ENCODE measurements at regions not wholly inside any gene's neighbourhood (a gene's known extent, or its start where the extent isn't known, plus 50 kb on each side); places are given as distances from the start of the nearest gene placed in this dataset.

GRCh38 chr6:155520078-155520477 lies 64.4 kb upstream of the NOX3 start:
- no peak for ATAC-seq
- Histone ChIP-seq H3K36me3 (ENCODE audit: insufficient read depth) (no peaks in the 10 kb centered on the region), H3K4me3 (no peak overlapping the region), H3K27me3 (ENCODE audit: insufficient read depth) (no peaks in the 10 kb centered on the region), H4K20me1 (replicated peaks; ENCODE audit: insufficient read depth) (no peaks in the 10 kb centered on the region), H3K9me2 (ENCODE audit: insufficient read depth) (peaks cover 14% of the 10 kb centered on the region; the same call in 1 of the 2 replicates), H3K27ac (ENCODE audit: low read depth) (no peak overlapping the region), H3F3A (replicated peaks; ENCODE audit: low read depth) (no peaks in the 10 kb centered on the region), H2AFZ (no peak overlapping the region; the same call in 1 of the 2 replicates), H3K4me2 (no peak overlapping the region), H3K79me2 (replicated peaks; ENCODE audit: insufficient read depth) (no peaks in the 10 kb centered on the region), H3K4me1 (ENCODE audit: insufficient read depth) (no peaks in the 10 kb centered on the region)
- DNase-seq (ENCODE audit: low spot score): no peak
- Mint-ChIP-seq H3K4me1 (peaks cover 9% of the 10 kb centered on the region), H3K4me3 (no peak overlapping the region), H3K36me3 (ENCODE audit: low read depth) (no peaks in the 10 kb centered on the region; the same call in 2 of the 3 replicates), H3K27ac (no peak overlapping the region), H3K27me3 (ENCODE audit: insufficient read depth, low read depth, poor library complexity) (no peaks in the 10 kb centered on the region), H3K9me3 (no peaks in the 10 kb centered on the region; the same call in 2 of the 3 replicates)
- TF ChIP-seq EZH2phosphoT487 (IDR thresholded peaks at IDR 0.05; ENCODE audit: unreplicated experiment) (no peak), JUNB (IDR thresholded peaks at IDR 0.05; ENCODE audit: unreplicated experiment) (no peak), POLR2AphosphoS5 (IDR thresholded peaks at IDR 0.05; ENCODE audit: low read depth) (no peak), REST (IDR thresholded peaks at IDR 0.05; ENCODE audit: unreplicated experiment) (no peak), CTCF (conservative IDR thresholded peaks at IDR 0.05; ENCODE audit: low read depth in 2 of 2) (no peak), CREB1 (CRISPR knock-in tag; IDR thresholded peaks at IDR 0.05; ENCODE audit: low read depth) (no peak), ZNF331 (CRISPR knock-in tag; IDR thresholded peaks at IDR 0.05; ENCODE audit: low read depth) (no peak), EZH2 (IDR thresholded peaks at IDR 0.05; ENCODE audit: low read depth, unreplicated experiment) (no peak), STAT1 (IDR thresholded peaks at IDR 0.05; ENCODE audit: unreplicated experiment) (no peak), ETS1 (IDR thresholded peaks at IDR 0.05) (no peak), ZNF114 (CRISPR knock-in tag; IDR thresholded peaks at IDR 0.05) (no peak), NANOG (IDR thresholded peaks at IDR 0.05; ENCODE audit: borderline replicate concordance) (no peak)
- TF ChIP-seq, protein P1, sequence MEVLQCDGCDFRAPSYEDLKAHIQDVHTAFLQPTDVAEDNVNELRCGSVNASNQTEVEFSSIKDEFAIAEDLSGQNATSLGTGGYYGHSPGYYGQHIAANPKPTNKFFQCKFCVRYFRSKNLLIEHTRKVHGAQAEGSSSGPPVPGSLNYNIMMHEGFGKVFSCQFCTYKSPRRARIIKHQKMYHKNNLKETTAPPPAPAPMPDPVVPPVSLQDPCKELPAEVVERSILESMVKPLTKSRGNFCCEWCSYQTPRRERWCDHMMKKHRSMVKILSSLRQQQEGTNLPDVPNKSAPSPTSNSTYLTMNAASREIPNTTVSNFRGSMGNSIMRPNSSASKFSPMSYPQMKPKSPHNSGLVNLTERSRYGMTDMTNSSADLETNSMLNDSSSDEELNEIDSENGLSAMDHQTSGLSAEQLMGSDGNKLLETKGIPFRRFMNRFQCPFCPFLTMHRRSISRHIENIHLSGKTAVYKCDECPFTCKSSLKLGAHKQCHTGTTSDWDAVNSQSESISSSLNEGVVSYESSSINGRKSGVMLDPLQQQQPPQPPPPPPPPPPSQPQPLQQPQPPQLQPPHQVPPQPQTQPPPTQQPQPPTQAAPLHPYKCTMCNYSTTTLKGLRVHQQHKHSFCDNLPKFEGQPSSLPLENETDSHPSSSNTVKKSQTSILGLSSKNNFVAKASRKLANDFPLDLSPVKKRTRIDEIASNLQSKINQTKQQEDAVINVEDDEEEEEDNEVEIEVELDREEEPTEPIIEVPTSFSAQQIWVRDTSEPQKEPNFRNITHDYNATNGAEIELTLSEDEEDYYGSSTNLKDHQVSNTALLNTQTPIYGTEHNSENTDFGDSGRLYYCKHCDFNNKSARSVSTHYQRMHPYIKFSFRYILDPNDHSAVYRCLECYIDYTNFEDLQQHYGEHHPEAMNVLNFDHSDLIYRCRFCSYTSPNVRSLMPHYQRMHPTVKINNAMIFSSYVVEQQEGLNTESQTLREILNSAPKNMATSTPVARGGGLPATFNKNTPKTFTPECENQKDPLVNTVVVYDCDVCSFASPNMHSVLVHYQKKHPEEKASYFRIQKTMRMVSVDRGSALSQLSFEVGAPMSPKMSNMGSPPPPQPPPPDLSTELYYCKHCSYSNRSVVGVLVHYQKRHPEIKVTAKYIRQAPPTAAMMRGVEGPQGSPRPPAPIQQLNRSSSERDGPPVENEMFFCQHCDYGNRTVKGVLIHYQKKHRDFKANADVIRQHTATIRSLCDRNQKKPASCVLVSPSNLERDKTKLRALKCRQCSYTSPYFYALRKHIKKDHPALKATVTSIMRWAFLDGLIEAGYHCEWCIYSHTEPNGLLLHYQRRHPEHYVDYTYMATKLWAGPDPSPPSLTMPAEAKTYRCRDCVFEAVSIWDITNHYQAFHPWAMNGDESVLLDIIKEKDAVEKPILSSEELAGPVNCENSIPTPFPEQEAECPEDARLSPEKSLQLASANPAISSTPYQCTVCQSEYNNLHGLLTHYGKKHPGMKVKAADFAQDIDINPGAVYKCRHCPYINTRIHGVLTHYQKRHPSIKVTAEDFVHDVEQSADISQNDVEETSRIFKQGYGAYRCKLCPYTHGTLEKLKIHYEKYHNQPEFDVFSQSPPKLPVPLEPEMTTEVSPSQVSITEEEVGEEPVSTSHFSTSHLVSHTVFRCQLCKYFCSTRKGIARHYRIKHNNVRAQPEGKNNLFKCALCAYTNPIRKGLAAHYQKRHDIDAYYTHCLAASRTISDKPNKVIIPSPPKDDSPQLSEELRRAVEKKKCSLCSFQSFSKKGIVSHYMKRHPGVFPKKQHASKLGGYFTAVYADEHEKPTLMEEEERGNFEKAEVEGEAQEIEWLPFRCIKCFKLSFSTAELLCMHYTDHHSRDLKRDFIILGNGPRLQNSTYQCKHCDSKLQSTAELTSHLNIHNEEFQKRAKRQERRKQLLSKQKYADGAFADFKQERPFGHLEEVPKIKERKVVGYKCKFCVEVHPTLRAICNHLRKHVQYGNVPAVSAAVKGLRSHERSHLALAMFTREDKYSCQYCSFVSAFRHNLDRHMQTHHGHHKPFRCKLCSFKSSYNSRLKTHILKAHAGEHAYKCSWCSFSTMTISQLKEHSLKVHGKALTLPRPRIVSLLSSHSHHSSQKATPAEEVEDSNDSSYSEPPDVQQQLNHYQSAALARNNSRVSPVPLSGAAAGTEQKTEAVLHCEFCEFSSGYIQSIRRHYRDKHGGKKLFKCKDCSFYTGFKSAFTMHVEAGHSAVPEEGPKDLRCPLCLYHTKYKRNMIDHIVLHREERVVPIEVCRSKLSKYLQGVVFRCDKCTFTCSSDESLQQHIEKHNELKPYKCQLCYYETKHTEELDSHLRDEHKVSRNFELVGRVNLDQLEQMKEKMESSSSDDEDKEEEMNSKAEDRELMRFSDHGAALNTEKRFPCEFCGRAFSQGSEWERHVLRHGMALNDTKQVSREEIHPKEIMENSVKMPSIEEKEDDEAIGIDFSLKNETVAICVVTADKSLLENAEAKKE (CRISPR knock-in tag; IDR thresholded peaks at IDR 0.05): no peak

Measured in GM23338 (cell line).